ENCODE measurements at regions not wholly inside any gene's neighbourhood (a gene's known extent, or its start where the extent isn't known, plus 50 kb on each side); places are given as distances from the start of the nearest gene placed in this dataset.

DNA sequence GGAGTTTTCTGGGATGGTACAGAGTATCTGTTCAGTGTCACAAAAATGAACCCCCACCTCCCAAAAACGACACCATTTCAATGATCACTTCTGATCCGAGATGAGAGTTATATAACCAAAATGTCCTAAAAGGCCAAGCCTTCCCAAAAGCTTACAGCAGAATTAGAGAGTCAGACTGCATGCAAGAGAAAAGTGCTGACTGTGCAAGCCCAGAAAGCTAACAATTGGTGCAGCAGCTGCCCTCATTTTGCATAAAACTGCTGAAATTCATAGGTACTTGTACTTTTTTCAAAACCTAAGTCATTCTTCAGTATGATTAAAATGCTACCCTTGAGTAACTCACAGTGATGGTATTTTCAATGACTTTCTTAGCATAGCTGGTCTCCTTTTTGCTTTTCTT, 819.6 kb upstream of the ARGLU1 start:
- Histone ChIP-seq H3K27me3 (ENCODE audit: insufficient read depth, low read length) (no peaks in the 10 kb centered on the region), H4K20me1 (ENCODE audit: insufficient read depth) (no peaks in the 10 kb centered on the region; the same call in 1 of the 2 replicates), H3K9me3 (ENCODE audit: control insufficient read depth in 1 of 2, insufficient read depth in 1 of 2, low read depth in 1 of 2, low read length in 2 of 2) (peaks cover 0 to 15% of the 10 kb centered on the region in 2 experiments; a peak in 2 of 4 replicates), H3K27ac (ENCODE audit: low read depth, low read length) (no peak overlapping the region), H3K4me3 (replicated peaks in 1 of 2; ENCODE audit: low read depth in 1 of 2, low read length in 2 of 2) (no peak overlapping the region), H3K9me2 (ENCODE audit: insufficient read depth) (no peaks in the 10 kb centered on the region), H2AFZ (ENCODE audit: low read depth, low read length, poor library complexity, severe bottlenecking) (no peak overlapping the region), H3K4me1 (ENCODE audit: control insufficient read depth in 1 of 2, insufficient read depth in 2 of 2, low read length in 2 of 2) (no peaks in the 10 kb centered on the region), H3K36me3 (ENCODE audit: control insufficient read depth in 1 of 2, insufficient read depth in 2 of 2, low read length in 2 of 2) (no peaks in the 10 kb centered on the region), H3K79me2 (ENCODE audit: insufficient read depth, low read length) (no peaks in the 10 kb centered on the region), H3K4me2 (ENCODE audit: low read length) (no peak overlapping the region), H3K9ac (ENCODE audit: low read length) (no peak overlapping the region)
- no TSS peak for BruUV-seq (replicated peaks)
- TF ChIP-seq POLR2AphosphoS5 (IDR thresholded peaks at IDR 0.05; ENCODE audit: low read depth, low read length) (no peak), CEBPB (IDR thresholded peaks at IDR 0.05; ENCODE audit: low read depth) (no peak), EZH2 (IDR thresholded peaks at IDR 0.05) (no peak), TCF7L2 (IDR thresholded peaks at IDR 0.05; ENCODE audit: borderline replicate concordance, extremely low read depth, insufficient read depth, insufficient read length) (no peak), YY1 (IDR thresholded peaks at IDR 0.05; ENCODE audit: extremely low read depth, insufficient replicate concordance, low read depth, low read length) (no peak), SP1 (IDR thresholded peaks at IDR 0.05; ENCODE audit: low read depth) (no peak), FOSL1 (IDR thresholded peaks at IDR 0.05; ENCODE audit: low read depth) (no peak), ELF1 (IDR thresholded peaks at IDR 0.05; ENCODE audit: borderline replicate concordance, low read depth) (no peak), CBX3 (IDR thresholded peaks at IDR 0.05; ENCODE audit: low read depth) (no peak), ZBTB33 (IDR thresholded peaks at IDR 0.05; ENCODE audit: extremely low read depth, insufficient replicate concordance, low read length) (no peak), SIN3A (IDR thresholded peaks at IDR 0.05; ENCODE audit: low read depth) (no peak)
- TF ChIP-seq, protein P1, sequence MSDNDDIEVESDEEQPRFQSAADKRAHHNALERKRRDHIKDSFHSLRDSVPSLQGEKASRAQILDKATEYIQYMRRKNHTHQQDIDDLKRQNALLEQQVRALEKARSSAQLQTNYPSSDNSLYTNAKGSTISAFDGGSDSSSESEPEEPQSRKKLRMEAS (IDR thresholded peaks at IDR 0.05): no peak
- DNase-seq (ENCODE audit: low read depth, low spot score): no peak
- intact Hi-C loops (cut with micrococcal nuclease): no loop called here
- no peak for ATAC-seq
- ChIA-PET CTCF (no interaction called here), POLR2A (no interaction called here), RAD21 (ENCODE audit: low non-redundant PET in 1 of 2, low total read pairs in 2 of 2, uncharacterized antibody in 2 of 2, unreplicated experiment in 2 of 2) (no interaction called here)
